GM21390 (cell line): ENCODE measurements at regions not wholly inside any gene's neighbourhood (a gene's known extent, or its start where the extent isn't known, plus 50 kb on each side); places are given as distances from the start of the nearest gene placed in this dataset.
"Not testable (repeated sequence)": the region's sequence is repeated elsewhere in the genome, so short reads cannot be mapped to it uniquely, and the experiment has no call there.

ENCODE experiments used
- ATAC-seq: cut with Tn5 transposase; IDR thresholded peaks from one replicate; pipeline ENCODE4 v1.9.1; 2021; ENCODE audit not compliant: unreplicated experiment

DNA sequence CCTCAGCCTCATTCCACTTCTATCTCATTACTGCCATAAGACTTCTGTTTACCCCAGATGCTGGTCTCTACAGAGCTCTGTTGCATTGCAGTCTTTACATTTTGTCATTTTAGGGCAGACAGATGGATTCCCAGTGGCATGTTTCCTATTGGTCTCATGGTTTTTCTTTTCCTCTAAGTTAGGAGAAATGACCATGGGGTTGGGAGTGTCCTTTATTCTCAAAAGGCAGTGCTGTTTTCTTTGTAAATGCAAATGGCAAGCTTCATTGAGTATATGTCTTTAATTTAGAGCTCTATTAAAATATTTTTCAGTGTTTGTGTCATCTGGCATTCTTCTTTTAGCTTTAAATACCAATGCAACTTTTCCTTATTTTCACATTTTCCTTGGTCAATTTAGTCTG, 57.0 kb downstream of the MSTN start:
- ATAC-seq = no peak

DNA sequence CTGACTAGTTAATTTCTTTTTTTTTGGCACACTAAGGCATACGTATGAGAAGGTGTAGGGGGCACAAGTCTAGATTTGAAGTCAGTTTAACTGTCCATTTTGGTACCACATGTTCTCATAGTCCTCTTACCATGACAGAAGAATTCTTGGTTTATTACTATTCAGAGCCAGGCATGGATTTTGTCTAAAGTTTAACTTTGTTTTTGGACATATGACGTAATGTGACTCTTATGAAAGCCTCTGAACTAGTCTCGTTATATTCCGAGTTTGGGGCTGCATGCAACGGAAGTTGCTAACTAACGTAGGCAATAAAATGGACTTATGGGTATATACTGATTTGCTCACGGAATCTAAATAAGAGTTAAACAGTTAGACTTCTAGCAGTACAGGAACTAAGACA, 62.9 kb downstream of the MSTN start:
- ATAC-seq = no peak

DNA sequence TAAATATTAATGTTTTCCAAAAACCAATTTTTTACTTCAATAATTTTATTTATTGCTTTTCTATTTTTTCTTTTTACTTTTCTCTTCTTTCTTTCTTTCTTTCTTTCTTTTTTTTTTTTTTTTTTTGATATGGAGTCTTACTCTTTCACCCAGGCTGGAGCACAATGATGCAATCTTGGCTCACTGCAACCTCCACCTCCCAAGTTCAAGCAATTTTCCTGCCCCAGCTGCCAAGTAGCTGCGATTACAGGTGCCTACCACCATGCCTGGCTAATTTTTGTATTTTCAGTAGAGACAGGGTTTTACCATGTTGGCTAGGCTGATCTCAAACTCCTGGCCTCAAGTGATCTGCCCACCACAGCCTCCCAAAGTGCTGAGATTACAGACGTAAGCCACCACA, 63.9 kb downstream of the MSTN start:
- not testable (repeated sequence) for ATAC-seq

DNA sequence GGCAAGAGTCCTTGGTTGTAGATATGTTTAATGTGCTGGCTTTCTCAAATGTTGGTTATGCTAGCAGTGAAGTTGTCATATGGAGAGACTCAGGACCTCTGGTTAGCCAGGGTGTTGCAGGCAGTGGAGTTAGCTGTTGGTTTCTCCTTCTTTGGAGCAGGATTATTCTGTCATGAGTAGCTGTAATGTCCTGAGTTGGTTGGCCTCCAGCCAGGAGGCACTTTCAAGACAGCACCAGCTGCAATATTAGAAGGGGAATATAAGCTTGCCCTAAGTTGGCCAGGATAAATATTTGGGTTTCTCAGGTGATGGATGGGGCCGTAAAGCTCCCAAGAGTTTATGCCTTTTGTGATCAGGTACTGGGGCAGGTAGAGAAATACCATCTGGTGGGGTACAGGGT, 65.5 kb downstream of the MSTN start:
- ATAC-seq = no peak

DNA sequence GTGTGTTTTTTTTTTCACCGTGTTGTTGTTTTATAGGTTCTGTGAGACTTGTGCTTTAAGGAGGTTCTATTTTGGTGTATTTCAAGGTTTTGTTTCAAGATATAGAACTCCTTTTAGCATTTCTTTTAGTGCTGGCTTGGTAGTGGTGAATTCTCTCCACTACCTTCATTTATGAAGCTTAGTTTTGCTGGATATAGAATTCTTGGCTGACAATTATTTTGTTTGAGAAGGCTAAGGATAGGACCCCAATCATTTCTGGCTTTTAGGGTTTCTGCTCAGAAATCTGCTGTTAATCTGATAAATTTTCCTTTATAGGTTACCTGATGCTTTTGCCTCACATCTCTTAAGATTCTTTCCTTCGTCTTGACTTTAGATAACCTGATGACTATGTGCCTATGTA, 66.8 kb downstream of the MSTN start:
- ATAC-seq = no peak

DNA sequence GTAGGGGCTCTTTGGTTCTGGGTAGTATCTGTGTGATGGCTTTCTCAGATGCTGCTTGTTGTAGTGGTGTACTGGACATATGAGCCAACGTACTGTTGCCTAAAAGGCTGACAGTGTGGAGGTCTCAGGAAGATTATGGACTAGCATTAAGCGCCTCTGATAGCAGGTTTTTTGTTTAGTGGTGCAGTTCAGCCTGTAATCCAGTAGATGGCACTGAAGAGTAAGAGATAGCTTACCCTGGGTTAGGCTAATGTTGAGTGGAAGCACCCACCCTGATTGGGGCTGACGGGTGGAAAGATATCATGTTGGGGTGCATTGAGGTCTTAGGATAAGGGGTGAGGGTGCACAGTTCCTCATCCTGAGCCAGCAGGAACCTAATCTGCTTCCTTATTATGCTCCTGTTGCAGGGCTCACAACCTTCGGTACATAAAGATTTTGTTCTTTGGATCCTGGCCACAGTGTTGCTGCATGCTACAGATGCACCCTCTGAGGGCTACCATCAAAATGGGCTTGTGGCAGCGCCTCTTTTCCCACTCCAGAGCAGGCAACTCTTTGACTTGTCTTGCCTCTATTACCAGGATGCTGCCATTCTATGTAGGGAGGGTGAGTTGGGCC, 79.6 kb downstream of the MSTN start:
- no peak for ATAC-seq

DNA sequence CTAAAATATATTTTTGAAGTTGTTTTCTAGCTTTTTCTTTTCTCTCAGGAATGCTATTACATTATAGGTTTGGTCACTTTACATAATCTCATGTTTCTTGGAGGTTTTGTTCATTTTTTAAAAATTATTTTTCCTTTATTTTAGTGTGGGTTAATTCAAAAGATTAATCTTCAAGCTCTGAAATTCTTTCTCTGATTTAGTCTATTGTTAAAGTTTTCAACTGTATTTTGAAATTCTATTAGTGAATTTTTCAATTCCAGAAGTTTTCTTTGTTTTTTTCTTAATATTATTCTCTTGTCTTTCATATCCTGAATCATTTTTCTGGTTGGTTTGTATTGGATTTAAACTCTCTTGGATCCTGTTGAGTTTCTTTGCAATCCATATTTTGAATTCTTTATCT, 80.4 kb downstream of the MSTN start:
- ATAC-seq = no peak

DNA sequence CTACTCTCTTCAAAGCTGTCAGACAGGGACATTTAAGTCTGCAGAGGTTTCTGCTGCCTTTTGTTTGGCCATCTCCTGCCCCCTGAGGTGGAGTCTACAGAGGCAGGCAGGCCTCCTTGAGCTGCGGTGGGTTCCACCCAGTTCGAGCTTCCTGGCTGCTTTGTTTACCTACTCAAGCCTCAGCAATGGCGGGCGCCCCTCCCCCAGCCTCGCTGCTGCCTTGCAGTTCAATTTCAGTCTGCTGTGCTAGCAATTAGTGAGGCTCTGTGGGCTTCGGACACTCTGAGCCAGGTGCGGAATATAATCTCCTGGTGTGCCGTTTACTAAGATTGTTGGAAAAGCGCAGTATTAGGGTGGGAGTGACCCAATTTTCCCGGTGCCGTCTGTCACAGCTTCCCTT, 86.0 kb downstream of the MSTN start:
- not testable (repeated sequence) for ATAC-seq

DNA sequence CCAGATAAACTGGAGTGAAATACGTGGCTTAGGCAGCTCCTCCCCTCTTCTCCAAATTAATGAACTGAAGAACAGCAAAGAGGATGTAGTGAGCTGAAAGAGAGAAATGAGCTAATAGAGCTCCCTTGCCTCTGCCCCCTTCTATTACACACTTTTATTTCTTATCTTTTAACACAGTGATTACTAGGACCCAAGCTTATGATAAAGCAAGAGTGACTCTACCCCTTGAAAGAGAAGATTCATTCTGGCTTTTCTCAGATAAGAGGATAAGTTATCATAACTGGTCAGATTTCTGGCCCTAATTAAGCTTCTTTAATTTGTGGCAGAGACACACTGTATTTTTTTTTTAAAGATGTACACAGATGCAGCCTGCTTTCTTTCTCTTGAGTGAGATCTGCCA, 102.2 kb downstream of the MSTN start:
- no peak for ATAC-seq

DNA sequence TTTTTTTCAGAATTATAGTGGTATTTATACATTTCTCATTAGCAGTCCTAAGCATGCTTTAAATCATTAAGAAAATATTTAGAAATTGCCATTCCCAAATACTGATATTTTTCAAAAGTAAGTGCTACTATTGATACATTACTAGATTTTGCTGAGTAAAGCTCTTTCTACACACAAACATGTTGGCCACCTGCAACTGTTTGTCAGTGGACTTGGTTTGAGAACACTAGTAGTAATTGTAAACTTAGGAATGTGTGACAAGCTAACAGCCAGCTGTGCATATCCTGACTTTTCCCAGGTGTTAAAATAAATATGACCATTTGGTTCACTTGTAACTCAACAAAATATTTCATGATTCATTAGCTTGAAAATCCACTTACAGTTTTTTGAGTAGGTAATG, 103.1 kb downstream of the MSTN start:
- ATAC-seq = no peak

DNA sequence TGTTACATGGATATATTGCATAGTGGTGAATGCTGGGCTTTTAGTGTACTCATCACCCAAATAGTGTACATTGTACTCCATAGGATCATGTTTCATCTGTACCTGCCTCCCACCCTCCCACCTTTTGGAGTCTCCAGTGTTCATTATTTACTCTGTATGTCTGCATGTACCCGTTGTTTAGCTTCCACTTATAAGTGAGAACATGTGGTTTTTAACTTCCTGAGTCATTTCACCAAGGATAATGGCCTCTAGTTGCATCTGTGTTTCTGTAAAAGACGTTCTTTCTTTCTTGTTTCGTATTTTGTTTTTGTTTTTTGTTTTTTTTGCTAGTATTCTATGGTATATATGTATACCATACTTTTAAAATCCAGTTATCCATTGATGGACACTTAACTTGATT, 107.5 kb downstream of the MSTN start:
- peak; percentile 53 for ATAC-seq

DNA sequence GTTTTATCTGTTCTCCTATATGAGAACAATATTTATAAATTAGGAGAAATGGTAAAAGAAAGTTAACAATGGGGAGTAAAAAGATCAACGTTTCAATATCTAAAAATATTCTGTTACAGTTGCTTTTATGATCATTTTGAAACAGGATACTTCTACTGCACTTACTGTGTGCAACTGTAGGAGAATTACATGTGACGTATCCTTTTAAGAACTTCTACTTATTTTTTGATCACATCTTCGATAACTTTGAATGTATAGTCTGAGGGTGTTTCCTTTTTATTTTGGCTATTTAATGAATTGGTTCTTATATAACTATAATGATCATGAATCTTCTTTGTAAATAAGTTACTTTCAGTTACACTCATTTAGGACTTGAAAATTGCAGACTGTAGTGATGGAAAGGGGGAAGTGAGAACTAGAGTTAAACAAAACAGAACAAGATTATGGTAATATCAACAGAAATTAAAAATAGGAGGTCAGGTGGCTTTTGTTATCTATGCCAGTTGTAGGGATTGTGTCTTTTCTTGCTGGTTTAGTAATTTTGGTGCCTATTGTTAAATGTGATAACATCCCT, 109.9 kb downstream of the MSTN start:
- peak; percentile 85 for ATAC-seq

DNA sequence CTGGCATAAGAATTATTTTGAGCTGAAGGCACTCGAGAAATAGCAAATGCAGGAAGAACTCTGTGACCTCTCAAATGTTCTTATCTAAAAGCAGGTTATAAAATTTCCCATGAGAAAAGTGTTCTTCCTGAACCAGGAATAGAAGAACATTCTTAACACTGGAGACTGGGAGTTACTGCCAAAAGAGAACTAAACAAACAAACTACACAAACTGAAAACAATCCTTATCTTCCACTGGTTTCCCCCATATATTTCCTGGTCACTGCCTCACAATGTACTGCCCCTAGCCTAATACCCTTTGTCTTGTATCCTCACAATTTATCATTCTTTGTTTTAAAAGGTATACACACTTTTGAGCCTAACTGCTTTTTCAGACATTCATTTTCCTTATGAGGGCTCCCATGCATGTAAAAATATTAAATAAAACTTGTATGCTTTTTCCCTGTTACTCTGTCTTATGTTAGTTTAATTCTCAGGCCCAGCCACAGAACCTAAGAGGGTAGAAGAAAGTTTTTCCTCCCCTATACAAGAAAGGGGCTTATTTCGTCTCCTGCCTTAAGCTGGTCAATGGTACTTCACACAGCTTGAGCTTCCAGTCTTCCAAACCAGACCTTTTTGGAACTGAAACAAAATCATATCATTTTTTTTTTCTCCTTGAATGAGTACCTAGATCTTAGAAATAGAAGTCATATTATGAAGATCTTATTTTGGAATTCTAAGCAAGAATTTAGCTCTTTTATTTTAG, 110.6 kb downstream of the MSTN start:
- peak; percentile 39 for ATAC-seq

DNA sequence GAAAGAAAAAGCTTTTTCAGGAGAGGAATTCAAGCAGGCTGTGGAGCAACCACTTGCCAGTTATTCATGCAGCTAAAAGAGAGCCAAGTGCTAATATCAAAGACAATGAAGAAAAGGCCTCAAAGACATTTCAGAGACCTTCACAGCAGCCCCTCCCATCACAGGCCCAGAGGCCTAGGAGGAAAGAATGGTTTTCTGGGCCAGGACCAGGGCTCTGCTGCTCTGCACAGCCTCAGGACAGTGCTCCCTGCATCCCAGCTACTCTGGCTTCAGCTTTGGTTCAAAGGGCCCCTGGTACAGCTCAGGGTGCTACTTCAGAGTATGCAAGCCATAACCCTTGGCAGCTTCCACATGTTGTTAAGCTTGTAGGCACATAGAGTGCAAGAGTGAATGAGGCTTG, 119.5 kb downstream of the MSTN start:
- ATAC-seq = no peak

DNA sequence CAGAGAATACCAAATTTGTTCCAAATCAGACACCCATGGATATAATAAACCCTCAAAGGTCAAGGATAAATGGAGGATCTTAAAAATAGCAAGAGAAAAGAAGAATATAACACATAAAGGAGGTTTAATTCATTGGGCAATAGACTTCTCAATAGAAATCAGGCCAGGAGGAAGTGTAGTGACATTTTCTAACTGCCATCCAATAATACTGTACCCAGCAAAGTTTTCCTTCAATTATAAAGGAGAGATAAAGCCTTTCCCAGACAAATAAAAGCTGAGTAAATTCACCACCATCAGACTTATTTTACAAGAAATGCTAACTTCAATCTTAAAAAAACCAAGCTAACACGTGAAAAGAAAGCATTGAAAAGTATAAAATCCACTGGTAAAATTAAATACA, 121.6 kb downstream of the MSTN start:
- no peak for ATAC-seq

DNA sequence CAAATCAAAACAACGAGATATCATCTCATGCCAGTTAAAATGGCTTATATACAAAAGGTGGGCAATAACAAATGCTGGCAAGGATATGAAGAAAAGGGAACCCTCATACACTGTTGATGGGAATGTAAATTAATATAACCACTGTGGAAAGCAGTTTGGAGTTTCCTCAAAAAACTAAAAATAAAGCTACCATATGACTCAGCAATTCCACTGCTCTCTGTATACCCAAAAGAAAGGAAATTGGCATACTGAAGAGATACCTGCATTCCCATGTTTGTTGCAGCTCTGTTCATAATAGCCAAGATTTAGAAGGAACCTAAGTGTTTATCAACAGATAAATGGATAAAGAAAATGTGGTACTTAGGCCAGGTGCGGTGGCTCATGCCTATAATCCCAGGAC, 124.8 kb downstream of the MSTN start:
- no peak for ATAC-seq

DNA sequence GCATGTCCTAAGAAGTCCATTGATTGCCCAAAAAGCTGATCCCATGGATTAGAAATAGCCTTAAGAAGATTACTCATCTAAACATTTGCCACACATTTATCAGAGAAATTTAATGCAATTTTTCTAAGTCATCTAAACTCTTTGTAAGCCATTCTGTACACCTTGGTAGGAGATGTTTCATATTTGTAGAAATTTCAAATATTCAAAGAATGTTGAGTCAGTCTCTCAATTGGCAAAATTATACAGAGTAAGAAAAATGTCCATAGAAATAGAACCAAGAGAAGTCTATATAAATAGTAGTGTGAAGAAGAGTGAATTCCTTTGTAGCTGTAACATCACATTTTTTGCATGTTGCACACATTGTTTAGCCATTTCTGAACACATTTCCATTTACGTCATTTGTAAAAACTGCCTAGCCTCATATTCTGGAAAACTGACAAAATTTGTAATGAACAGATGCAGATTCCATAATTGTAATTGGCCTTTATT, 128.6 kb downstream of the MSTN start:
- ATAC-seq = no peak

DNA sequence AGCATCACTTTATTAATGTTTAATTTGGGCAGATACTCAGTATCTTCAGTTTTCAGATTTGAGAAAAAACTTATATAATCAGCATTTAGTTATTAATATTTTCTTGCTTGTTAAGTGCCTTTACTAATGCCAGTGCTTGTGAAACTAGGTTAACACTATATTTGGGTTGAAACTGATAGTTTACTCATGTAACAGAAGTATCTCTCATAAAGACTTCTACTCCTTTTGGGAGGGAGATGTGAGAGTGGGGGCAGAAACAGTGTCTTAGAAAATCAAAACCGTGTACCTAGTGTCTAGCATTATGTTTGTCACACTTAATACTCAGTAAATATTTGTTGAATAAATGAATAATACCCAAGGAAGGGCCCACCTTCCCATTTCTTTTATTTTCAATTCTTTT, 129.5 kb downstream of the MSTN start:
- ATAC-seq = peak; percentile 100

DNA sequence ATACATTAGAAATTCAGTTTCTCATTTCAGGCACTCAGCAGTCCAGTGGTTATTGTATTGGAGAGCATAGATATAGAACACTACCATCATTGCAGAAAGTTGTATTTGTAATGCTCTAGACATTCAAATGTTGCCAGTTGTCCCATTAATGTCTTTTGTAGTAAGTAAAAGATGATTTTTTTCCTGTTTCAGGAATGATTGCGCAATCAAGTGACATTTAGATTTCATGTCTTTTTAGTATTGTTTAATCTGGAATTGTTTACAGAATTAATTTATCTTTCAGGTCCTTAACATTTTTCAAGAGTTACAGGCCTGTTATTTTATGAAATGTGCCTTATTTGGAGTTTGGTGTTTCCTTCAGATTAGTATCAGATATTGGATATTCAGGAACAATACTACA, 134.7 kb downstream of the MSTN start:
- ATAC-seq = no peak
